ENCODE measurements at regions not wholly inside any gene's neighbourhood (a gene's known extent, or its start where the extent isn't known, plus 50 kb on each side); places are given as distances from the start of the nearest gene placed in this dataset.

DNA sequence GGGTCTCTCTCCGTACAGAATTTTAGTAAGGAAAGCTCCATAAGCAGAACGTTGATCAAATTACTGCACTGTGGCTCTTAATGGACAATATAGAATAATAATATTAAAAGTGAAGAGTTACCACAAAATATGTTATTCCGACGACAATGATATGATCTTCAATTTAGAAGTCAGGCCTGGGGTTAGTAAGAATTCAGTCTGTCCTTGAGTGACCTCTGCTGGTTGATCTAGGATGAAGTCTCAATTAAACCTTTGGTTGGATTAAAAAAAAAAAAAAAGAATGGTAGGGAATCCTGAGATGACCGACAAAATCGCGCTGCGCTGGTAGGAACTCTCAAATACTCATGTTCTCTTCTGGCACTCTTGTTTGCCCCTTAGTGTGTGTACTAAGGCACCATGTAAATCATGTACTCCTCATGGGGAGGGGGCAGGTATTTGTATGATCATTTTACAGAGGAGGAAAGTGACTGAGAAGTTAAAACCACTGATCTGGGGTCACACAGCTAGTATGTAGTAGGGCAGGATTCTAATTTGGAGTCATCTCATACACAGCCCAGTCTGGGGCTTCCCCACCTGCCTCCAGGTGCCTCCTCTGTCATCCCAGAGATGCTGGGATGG, 161.3 kb upstream of the NPVF start:
- intact Hi-C loops (cut with DNase I) = loop anchor here (5.0 to 10.0 kb wide), 3 partner anchors 132 to 465 kb away; no protein-coding TSS in a partner anchor
- no peak overlapping the region for H3K4me3 ChIP-seq (ENCODE audit: low read length in 3 of 3)
- no peak overlapping the region for H3K9ac ChIP-seq (ENCODE audit: low read length in 3 of 3)
- TF ChIP-seq, protein P1, sequence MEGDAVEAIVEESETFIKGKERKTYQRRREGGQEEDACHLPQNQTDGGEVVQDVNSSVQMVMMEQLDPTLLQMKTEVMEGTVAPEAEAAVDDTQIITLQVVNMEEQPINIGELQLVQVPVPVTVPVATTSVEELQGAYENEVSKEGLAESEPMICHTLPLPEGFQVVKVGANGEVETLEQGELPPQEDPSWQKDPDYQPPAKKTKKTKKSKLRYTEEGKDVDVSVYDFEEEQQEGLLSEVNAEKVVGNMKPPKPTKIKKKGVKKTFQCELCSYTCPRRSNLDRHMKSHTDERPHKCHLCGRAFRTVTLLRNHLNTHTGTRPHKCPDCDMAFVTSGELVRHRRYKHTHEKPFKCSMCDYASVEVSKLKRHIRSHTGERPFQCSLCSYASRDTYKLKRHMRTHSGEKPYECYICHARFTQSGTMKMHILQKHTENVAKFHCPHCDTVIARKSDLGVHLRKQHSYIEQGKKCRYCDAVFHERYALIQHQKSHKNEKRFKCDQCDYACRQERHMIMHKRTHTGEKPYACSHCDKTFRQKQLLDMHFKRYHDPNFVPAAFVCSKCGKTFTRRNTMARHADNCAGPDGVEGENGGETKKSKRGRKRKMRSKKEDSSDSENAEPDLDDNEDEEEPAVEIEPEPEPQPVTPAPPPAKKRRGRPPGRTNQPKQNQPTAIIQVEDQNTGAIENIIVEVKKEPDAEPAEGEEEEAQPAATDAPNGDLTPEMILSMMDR (IDR thresholded peaks at IDR 0.05; ENCODE audit: borderline replicate concordance, extremely low read depth, insufficient read depth) = peak; percentile 39
- no peak overlapping the region for H3K27ac ChIP-seq (ENCODE audit: low read depth in 2 of 2, low read length in 2 of 2)
- H3K4me1 ChIP-seq (ENCODE audit: control insufficient read depth in 2 of 3, insufficient read depth in 2 of 3, low read depth in 1 of 3, low read length in 3 of 3) = peaks cover 0 to 14% (median 0%) of the 10 kb centered on the region in 3 donors
- FAIRE-seq (peak; percentile 89), DNase-seq (peak in 2 of 5 donors; percentile 84 to 89)
- no peaks in the 10 kb centered on the region for H3K9me3 ChIP-seq (ENCODE audit: control insufficient read depth in 2 of 3, insufficient read depth in 1 of 3, low read length in 3 of 3)
- no peaks in the 10 kb centered on the region for H3K36me3 ChIP-seq (ENCODE audit: control insufficient read depth in 2 of 3, insufficient read depth in 3 of 3, low read length in 3 of 3)
- H3K27me3 ChIP-seq (ENCODE audit: control insufficient read depth, insufficient read depth, low read length) = no peaks in the 10 kb centered on the region

- intact Hi-C loops (cut with DNase I) = loop anchor here (10.0 kb wide), 2 partner anchors 173 to 463 kb away; no protein-coding TSS in a partner anchor
- TF ChIP-seq, protein P1 (IDR thresholded peaks at IDR 0.05; ENCODE audit: borderline replicate concordance, extremely low read depth, insufficient read depth) = peak; percentile 33
- H3K9ac ChIP-seq (ENCODE audit: low read length in 3 of 3) = no peak overlapping the region
- no peak overlapping the region for H3K27ac ChIP-seq (ENCODE audit: low read depth in 2 of 2, low read length in 2 of 2)
- no peaks in the 10 kb centered on the region for H3K27me3 ChIP-seq (ENCODE audit: control insufficient read depth, insufficient read depth, low read length)
- peaks cover 0 to 12% (median 2%) of the 10 kb centered on the region in 3 donors for H3K4me1 ChIP-seq (ENCODE audit: control insufficient read depth in 2 of 3, insufficient read depth in 2 of 3, low read depth in 1 of 3, low read length in 3 of 3)
- H3K4me3 ChIP-seq (ENCODE audit: low read length in 3 of 3) = no peak overlapping the region
- DNase-seq = peak in 2 of 5 donors; percentile 79
- peak; percentile 90 for FAIRE-seq
- no peaks in the 10 kb centered on the region for H3K36me3 ChIP-seq (ENCODE audit: control insufficient read depth in 2 of 3, insufficient read depth in 3 of 3, low read length in 3 of 3)
- no peaks in the 10 kb centered on the region for H3K9me3 ChIP-seq (ENCODE audit: control insufficient read depth in 2 of 3, insufficient read depth in 1 of 3, low read length in 3 of 3)
These were observed 163.1 kb upstream of the NPVF start for GRCh38 chr7:25391295-25391861.

DNA sequence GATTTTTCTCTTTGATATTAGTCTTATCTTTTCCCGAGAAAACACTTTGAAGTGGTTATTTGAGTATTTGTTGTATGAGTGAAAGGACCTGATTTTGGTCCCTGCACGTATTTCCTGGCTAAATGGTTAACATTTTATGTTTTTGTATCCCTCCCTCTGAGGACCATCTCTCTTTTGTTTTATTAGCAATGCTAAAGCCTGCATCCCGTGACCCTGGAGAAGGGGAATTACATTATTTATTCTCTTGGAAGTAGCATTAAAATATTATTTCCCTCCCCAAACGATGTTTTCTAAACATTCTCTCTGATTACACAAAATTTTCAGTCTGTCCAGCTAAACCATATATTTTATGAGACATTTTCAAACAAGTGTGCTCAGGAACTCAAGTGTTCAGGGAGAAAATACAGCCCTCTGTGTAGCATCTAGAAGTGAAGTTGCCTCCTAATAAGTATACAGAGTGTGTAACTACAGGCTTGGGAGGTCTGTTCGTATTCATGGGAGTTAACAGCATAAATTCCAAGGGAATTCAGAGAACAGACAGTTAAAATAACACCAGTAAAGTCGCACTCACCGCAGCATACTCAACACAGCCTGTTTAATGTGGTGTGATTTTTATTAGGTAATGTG, 163.8 kb upstream of the NPVF start:
- DNase-seq = peak in 3 of 5 donors; percentile 25 to 81 (median 72)
- Histone ChIP-seq H3K4me3 (ENCODE audit: low read length in 3 of 3) (no peak overlapping the region), H3K4me1 (ENCODE audit: control insufficient read depth in 2 of 3, insufficient read depth in 2 of 3, low read depth in 1 of 3, low read length in 3 of 3) (peaks cover 0 to 12% (median 2%) of the 10 kb centered on the region in 3 donors), H3K9ac (ENCODE audit: low read length in 3 of 3) (peak overlapping the region in 1 of 3 donors; percentile 15), H3K27ac (ENCODE audit: low read depth in 2 of 2, low read length in 2 of 2) (no peak overlapping the region), H3K27me3 (ENCODE audit: control insufficient read depth, insufficient read depth, low read length) (no peaks in the 10 kb centered on the region), H3K9me3 (ENCODE audit: control insufficient read depth in 2 of 3, insufficient read depth in 1 of 3, low read length in 3 of 3) (no peaks in the 10 kb centered on the region), H3K36me3 (ENCODE audit: control insufficient read depth in 2 of 3, insufficient read depth in 3 of 3, low read length in 3 of 3) (no peaks in the 10 kb centered on the region)
- no peak for FAIRE-seq
- intact Hi-C loops (cut with DNase I) = loop anchor here (10.0 kb wide), 2 partner anchors 173 to 463 kb away; no protein-coding TSS in a partner anchor
- TF ChIP-seq, protein P1 (IDR thresholded peaks at IDR 0.05; ENCODE audit: borderline replicate concordance, extremely low read depth, insufficient read depth) = no peak

All from kidney (tissue), 13 donors.